Colonic mucosa (tissue), 4 donors: ENCODE measurements at regions not wholly inside any gene's neighbourhood (a gene's known extent, or its start where the extent isn't known, plus 50 kb on each side); places are given as distances from the start of the nearest gene placed in this dataset.

Experiments
- DNase-seq: peaks from one replicate; pipeline ENCODE4 v3.0.0-alpha.2; 2020
- H3K27ac ChIP-seq: fragments of 200-600 bp; one replicate; pipeline ENCODE4 v1.8.0; 2021
- H3K27me3 ChIP-seq: fragments of 200-600 bp; one replicate; pipeline ENCODE4 v1.8.0; 2021
- H3K36me3 ChIP-seq: fragments of 200-600 bp; one replicate; pipeline ENCODE4 v1.8.0; 2021
- H3K4me1 ChIP-seq: fragments of 200-600 bp; one replicate; pipeline ENCODE4 v1.8.0; 2021; ENCODE audit warnings: mild to moderate bottlenecking
- H3K4me3 ChIP-seq: fragments of 200-600 bp; one replicate; pipeline ENCODE4 v1.8.0; 2021
- H3K9ac ChIP-seq, 2 donors: one replicate each; pipeline ENCODE4 v1.7.0; 2013; ENCODE audit warnings: control low read depth in 2 of 2, low read depth in 2 of 2, low read length in 2 of 2
- H3K9me3 ChIP-seq: fragments of 200-600 bp; one replicate; pipeline ENCODE4 v1.8.0; 2021
- intact Hi-C: fragments of 100-400 bp; cut with DNase I; formaldehyde crosslinking; loops from one replicate; pipeline ENCODE4 v1.14.1; 2022
- TF ChIP-seq, protein P1 (sequence below): fragments of 200-600 bp; IDR thresholded peaks from one replicate; pipeline ENCODE4 v1.8.0; 2022; ENCODE audit warnings: antibody characterized with exemption, mild to moderate bottlenecking
- donor health status: healthy.
- donor health status: DM: no; HTN: no; CAD: no.
- donor health status: DM: no; HTN: no; CAD: no.

DNA sequence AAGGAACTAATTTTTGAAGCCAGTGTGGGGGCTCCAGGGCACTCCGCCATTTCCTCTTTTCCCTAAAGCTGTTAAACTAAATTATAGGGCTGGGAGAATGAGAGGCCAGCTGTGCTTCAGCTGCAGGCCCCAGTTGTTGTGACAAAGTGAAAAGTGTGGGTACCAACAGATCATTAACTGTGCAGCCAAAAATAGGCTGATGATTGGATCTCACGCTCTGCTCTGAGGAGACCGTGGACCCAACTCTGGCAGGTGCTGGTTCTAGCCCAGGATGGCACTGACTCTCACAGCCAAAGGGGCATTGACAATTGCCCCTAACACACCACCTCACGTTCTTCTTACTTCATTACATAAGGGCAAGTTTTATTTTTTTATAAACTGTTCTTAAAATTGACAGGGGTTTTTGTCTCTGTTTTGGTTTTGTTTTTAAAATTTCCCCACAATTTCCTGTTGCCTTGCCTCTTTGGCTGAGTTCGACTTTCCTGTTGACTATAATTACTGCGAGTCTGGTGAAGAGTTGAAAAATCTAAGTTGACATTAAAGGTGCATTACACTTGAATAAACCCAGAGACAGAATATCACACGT, 391.0 kb downstream of the FGF9 start:
- H3K4me1 ChIP-seq, result no peaks in the 10 kb centered on the region
- H3K27ac ChIP-seq, result peak overlapping the region; percentile 44
- TF ChIP-seq, protein P1, sequence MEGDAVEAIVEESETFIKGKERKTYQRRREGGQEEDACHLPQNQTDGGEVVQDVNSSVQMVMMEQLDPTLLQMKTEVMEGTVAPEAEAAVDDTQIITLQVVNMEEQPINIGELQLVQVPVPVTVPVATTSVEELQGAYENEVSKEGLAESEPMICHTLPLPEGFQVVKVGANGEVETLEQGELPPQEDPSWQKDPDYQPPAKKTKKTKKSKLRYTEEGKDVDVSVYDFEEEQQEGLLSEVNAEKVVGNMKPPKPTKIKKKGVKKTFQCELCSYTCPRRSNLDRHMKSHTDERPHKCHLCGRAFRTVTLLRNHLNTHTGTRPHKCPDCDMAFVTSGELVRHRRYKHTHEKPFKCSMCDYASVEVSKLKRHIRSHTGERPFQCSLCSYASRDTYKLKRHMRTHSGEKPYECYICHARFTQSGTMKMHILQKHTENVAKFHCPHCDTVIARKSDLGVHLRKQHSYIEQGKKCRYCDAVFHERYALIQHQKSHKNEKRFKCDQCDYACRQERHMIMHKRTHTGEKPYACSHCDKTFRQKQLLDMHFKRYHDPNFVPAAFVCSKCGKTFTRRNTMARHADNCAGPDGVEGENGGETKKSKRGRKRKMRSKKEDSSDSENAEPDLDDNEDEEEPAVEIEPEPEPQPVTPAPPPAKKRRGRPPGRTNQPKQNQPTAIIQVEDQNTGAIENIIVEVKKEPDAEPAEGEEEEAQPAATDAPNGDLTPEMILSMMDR, result no peak
- intact Hi-C loops, result no loop called here
- H3K9me3 ChIP-seq, result no peaks in the 10 kb centered on the region
- H3K9ac ChIP-seq, result no peak overlapping the region
- H3K4me3 ChIP-seq, result no peak overlapping the region
- no peak for DNase-seq
- H3K27me3 ChIP-seq, result no peaks in the 10 kb centered on the region
- no peaks in the 10 kb centered on the region for H3K36me3 ChIP-seq

DNA sequence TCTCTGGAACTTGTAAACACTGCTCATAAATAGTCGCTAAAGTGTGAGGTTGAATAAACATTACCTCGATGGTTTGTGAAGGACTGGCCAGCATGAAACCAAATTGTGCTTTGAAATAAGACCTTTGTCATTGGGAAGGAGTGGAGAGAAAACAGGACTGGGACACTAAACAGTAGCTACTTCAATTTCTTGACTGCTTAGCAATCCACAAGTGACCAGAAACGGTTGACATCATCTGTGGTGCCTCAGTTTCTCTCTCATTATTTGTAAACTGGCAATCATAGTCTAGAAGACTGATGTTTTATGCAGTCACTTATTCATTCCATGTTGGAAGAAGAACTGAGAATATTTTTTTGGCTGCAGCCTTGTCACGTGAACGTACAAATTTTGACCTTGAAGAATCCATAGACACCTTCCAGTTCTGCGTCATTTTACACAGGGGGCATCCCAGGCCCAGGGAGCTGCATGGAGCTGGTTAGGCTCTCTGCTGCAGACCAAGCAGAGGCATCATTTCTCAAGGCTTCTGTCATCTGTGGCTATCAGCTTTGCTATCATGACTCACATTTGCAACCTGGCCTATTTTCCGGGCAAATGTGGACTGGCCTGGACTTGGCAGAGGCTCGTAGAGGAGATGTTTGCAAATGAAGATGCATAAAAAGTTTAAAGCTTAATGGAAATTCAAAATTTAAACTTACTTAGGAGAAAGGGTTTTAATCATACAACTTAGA, 391.8 kb downstream of the FGF9 start:
- Histone ChIP-seq H3K4me3 (no peak overlapping the region), H3K4me1 (no peaks in the 10 kb centered on the region), H3K9ac (no peak overlapping the region), H3K36me3 (no peaks in the 10 kb centered on the region), H3K27ac (no peak overlapping the region), H3K27me3 (no peaks in the 10 kb centered on the region), H3K9me3 (no peaks in the 10 kb centered on the region)
- TF ChIP-seq, protein P1, result no peak
- intact Hi-C loops, result no loop called here
- DNase-seq, result no peak

DNA sequence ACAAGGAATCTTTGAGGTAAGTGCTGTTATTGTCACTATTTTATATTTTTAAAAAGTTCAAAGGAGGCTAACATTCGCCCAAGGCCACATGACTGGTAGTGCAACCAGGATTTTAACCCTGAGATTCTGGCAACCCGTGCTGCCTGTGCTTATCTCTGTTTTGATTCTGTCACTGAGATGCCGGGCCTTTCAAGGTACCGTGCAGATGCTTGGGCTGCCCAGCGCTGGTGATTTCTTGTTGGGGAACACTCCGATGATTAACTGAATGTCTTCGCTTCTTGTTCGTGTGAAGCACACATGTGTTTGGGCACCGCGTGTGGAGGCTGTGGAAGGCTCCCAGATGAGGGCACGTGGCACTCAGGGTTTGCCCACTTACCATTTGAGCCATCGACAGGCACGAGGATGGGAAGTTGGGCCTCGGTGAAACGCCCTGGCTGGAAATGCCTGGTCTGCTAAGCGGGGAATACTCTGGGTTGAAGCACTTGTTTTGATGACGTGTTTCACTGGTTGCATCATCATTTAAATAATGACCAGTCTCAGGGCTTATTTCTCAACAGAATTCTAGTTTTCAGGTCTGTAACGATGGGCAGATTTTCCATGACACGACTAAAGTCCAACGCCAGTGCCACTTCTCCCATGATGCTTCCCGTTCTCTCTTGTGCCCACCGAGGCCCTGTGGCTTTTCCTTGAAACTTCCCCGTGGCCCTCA, 392.7 kb downstream of the FGF9 start:
- Histone ChIP-seq H3K4me3 (no peak overlapping the region), H3K36me3 (no peaks in the 10 kb centered on the region), H3K27me3 (no peaks in the 10 kb centered on the region), H3K4me1 (no peaks in the 10 kb centered on the region), H3K27ac (no peak overlapping the region), H3K9me3 (no peaks in the 10 kb centered on the region), H3K9ac (no peak overlapping the region)
- DNase-seq, result no peak
- intact Hi-C loops, result no loop called here
- TF ChIP-seq, protein P1, result no peak

DNA sequence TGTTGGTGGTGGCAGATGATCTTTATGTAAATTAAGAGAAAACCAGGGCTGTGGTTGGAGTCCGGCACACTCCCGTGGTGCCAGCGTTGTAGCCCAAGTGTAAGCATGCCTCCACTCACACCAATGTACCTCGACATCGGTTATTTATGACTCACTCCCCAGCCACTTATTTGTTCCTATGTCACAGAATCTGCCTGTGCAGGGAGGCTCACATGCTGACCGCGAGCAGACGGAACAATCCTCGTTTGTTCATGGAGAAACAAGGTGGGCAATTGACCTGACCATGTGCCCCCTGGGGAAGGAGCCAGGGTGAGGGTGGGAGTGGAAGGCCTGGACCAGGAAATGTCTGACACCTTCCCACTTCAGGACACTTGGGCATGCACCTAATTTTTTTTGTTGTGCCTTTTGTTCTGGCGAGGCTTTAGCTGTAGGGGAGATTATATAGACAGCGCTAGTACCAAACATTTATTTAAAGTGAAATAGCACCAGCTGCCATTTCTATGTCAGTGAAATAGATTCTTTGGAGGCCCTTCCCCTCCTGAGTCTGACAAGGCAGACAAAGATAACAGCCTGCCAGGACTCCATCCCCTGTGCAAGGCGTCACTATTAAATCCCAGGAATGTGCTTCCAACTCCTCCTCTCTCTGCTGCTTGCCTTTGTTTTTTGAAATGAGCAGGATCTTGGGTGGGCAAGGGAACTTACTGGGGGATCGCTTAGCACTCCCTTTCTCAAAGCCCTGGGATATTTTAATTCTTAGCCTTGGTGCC, 394.2 kb downstream of the FGF9 start:
- Histone ChIP-seq H3K9me3 (no peaks in the 10 kb centered on the region), H3K27me3 (no peaks in the 10 kb centered on the region), H3K9ac (no peak overlapping the region), H3K4me1 (no peaks in the 10 kb centered on the region), H3K36me3 (no peaks in the 10 kb centered on the region), H3K4me3 (no peak overlapping the region), H3K27ac (no peak overlapping the region)
- TF ChIP-seq, protein P1, result no peak
- DNase-seq, result no peak
- intact Hi-C loops, result no loop called here

DNA sequence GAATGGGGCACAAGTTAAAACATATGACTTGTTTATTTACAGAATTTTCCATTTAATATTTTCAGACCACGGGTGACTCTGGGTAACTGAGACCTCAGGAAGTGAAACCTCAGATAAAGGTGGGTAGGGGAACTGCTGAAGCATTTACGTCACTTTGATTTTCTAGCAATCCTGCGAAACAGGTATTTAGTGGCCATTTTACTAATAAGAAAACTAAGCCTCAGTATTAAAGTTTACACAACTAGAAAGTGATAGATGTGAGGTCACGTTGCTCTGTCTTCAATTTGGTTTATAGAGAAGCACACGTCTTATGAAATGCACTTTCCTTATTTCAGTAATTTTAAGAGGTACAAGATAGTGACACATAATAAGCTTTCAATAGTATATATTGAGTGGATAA, 402.8 kb downstream of the FGF9 start:
- Histone ChIP-seq H3K4me3 (no peak overlapping the region), H3K36me3 (no peaks in the 10 kb centered on the region), H3K27ac (no peak overlapping the region), H3K4me1 (no peaks in the 10 kb centered on the region), H3K27me3 (no peaks in the 10 kb centered on the region), H3K9ac (no peak overlapping the region), H3K9me3 (no peaks in the 10 kb centered on the region)
- intact Hi-C loops, result no loop called here
- no peak for DNase-seq
- TF ChIP-seq, protein P1, result no peak
